IgD-negative memory B cell (primary cell): ENCODE measurements at regions not wholly inside any gene's neighbourhood (a gene's known extent, or its start where the extent isn't known, plus 50 kb on each side); places are given as distances from the start of the nearest gene placed in this dataset.

Source experiments
- H3K27ac Mint-ChIP-seq, 3 donors: one replicate each; pipeline ENCODE4 v1.8.0; 2020 to 2022; ENCODE audit warnings: mild to moderate bottlenecking in 3 of 3, mixed read lengths in 3 of 3, moderate library complexity in 1 of 3
- H3K27me3 Mint-ChIP-seq: one replicate; pipeline ENCODE4 v1.8.0; 2021; ENCODE audit warnings: mixed read lengths
- H3K36me3 Mint-ChIP-seq: one replicate; pipeline ENCODE4 v1.8.0; 2020; ENCODE audit warnings: mild to moderate bottlenecking, mixed read lengths
- H3K4me1 Mint-ChIP-seq, 3 donors: one replicate each; pipeline ENCODE4 v1.8.0; 2020 to 2022; ENCODE audit warnings: mixed read lengths in 3 of 3, mild to moderate bottlenecking in 1 of 3
- H3K4me3 Mint-ChIP-seq, 4 donors: one replicate each; pipeline ENCODE4 v1.8.0; 2020 to 2022; ENCODE audit warnings: mild to moderate bottlenecking in 4 of 4, mixed read lengths in 4 of 4, moderate library complexity in 3 of 4
- H3K9me3 Mint-ChIP-seq, 3 donors: one replicate each; pipeline ENCODE4 v1.8.0; 2020 to 2021; ENCODE audit warnings: mixed read lengths in 3 of 3, mild to moderate bottlenecking in 1 of 3

GRCh38 chr2:126781206-126781605 is 117.5 kb upstream of the TEX51 start:
- no peaks in the 10 kb centered on the region for H3K9me3 Mint-ChIP-seq
- H3K36me3 Mint-ChIP-seq: peaks cover 3% of the 10 kb centered on the region
- H3K4me3 Mint-ChIP-seq: no peak overlapping the region
- peaks cover 21% of the 10 kb centered on the region for H3K27me3 Mint-ChIP-seq
- no peak overlapping the region for H3K27ac Mint-ChIP-seq
- H3K4me1 Mint-ChIP-seq: peaks cover 2 to 3% (median 3%) of the 10 kb centered on the region in 3 donors

GRCh38 chr2:126781806-126782205 is 116.9 kb upstream of the TEX51 start:
- Mint-ChIP-seq H3K36me3 (peaks cover 3% of the 10 kb centered on the region), H3K27ac (peak overlapping the region in 1 of 3 donors; percentile 28), H3K4me1 (peaks cover 2 to 3% (median 3%) of the 10 kb centered on the region in 3 donors), H3K9me3 (no peaks in the 10 kb centered on the region), H3K27me3 (peaks cover 19% of the 10 kb centered on the region), H3K4me3 (no peak overlapping the region)

- no peak overlapping the region for H3K4me3 Mint-ChIP-seq
Observed at GRCh38 chr2:126782648-126783047, 116.0 kb upstream of the TEX51 start.

GRCh38 chr2:126783341-126783740 is 115.3 kb upstream of the TEX51 start:
- Mint-ChIP-seq H3K27ac (no peak overlapping the region), H3K4me1 (peaks cover 0 to 2% (median 0%) of the 10 kb centered on the region in 3 donors), H3K4me3 (no peak overlapping the region)

More at GRCh38 chr2:126782648-126783047, 116.0 kb upstream of the TEX51 start:
- H3K4me1 Mint-ChIP-seq: peaks cover 0 to 2% (median 0%) of the 10 kb centered on the region in 3 donors
- H3K9me3 Mint-ChIP-seq: no peaks in the 10 kb centered on the region
- peaks cover 15% of the 10 kb centered on the region for H3K27me3 Mint-ChIP-seq
- no peak overlapping the region for H3K27ac Mint-ChIP-seq
- H3K36me3 Mint-ChIP-seq: peaks cover 3% of the 10 kb centered on the region

GRCh38 chr2:126784045-126784444 is 114.6 kb upstream of the TEX51 start:
- H3K36me3 Mint-ChIP-seq: peaks cover 3% of the 10 kb centered on the region
- H3K27me3 Mint-ChIP-seq: peaks cover 13% of the 10 kb centered on the region
- H3K4me3 Mint-ChIP-seq: no peak overlapping the region
- no peak overlapping the region for H3K27ac Mint-ChIP-seq
- no peaks in the 10 kb centered on the region for H3K9me3 Mint-ChIP-seq
- peaks cover 0 to 2% (median 0%) of the 10 kb centered on the region in 3 donors for H3K4me1 Mint-ChIP-seq

More at GRCh38 chr2:126783341-126783740, 115.3 kb upstream of the TEX51 start:
- peaks cover 15% of the 10 kb centered on the region for H3K27me3 Mint-ChIP-seq
- H3K36me3 Mint-ChIP-seq: peaks cover 3% of the 10 kb centered on the region
- no peaks in the 10 kb centered on the region for H3K9me3 Mint-ChIP-seq

GRCh38 chr2:126784621-126785020 is 114.1 kb upstream of the TEX51 start:
- H3K27me3 Mint-ChIP-seq: peaks cover 13% of the 10 kb centered on the region
- no peaks in the 10 kb centered on the region for H3K9me3 Mint-ChIP-seq
- H3K27ac Mint-ChIP-seq: no peak overlapping the region
- H3K4me3 Mint-ChIP-seq: no peak overlapping the region
- H3K36me3 Mint-ChIP-seq: peaks cover 3% of the 10 kb centered on the region
- peaks cover 0 to 2% (median 0%) of the 10 kb centered on the region in 3 donors for H3K4me1 Mint-ChIP-seq

- H3K4me3 Mint-ChIP-seq: no peak overlapping the region
- H3K27ac Mint-ChIP-seq: no peak overlapping the region
- H3K27me3 Mint-ChIP-seq: peaks cover 8% of the 10 kb centered on the region
- peaks cover 0 to 2% (median 0%) of the 10 kb centered on the region in 3 donors for H3K4me1 Mint-ChIP-seq
- H3K36me3 Mint-ChIP-seq: peaks cover 3% of the 10 kb centered on the region
- H3K9me3 Mint-ChIP-seq: no peaks in the 10 kb centered on the region
Observed at GRCh38 chr2:126785236-126785635, 113.5 kb upstream of the TEX51 start.

GRCh38 chr2:126785862-126786261 is 112.8 kb upstream of the TEX51 start:
- peaks cover 3% of the 10 kb centered on the region for H3K36me3 Mint-ChIP-seq
- no peak overlapping the region for H3K27ac Mint-ChIP-seq
- H3K4me3 Mint-ChIP-seq: no peak overlapping the region
- H3K9me3 Mint-ChIP-seq: no peaks in the 10 kb centered on the region
- peaks cover 0 to 2% (median 0%) of the 10 kb centered on the region in 3 donors for H3K4me1 Mint-ChIP-seq
- peaks cover 8% of the 10 kb centered on the region for H3K27me3 Mint-ChIP-seq

GRCh38 chr2:126786765-126787164 is 111.9 kb upstream of the TEX51 start:
- Mint-ChIP-seq H3K9me3 (no peaks in the 10 kb centered on the region), H3K27ac (no peak overlapping the region), H3K4me3 (no peak overlapping the region), H3K27me3 (peaks cover 7% of the 10 kb centered on the region), H3K4me1 (peaks cover 0 to 1% (median 0%) of the 10 kb centered on the region in 3 donors), H3K36me3 (peaks cover 2% of the 10 kb centered on the region)

GRCh38 chr2:126787289-126787688 is 111.4 kb upstream of the TEX51 start:
- no peaks in the 10 kb centered on the region for H3K36me3 Mint-ChIP-seq
- H3K27me3 Mint-ChIP-seq: peaks cover 4% of the 10 kb centered on the region
- no peak overlapping the region for H3K27ac Mint-ChIP-seq

GRCh38 chr2:126788113-126788512 is 110.6 kb upstream of the TEX51 start:
- Mint-ChIP-seq H3K4me3 (no peak overlapping the region), H3K27me3 (peaks cover 3% of the 10 kb centered on the region), H3K9me3 (no peaks in the 10 kb centered on the region), H3K36me3 (no peaks in the 10 kb centered on the region), H3K4me1 (peaks cover 0 to 2% (median 0%) of the 10 kb centered on the region in 3 donors), H3K27ac (no peak overlapping the region)

More at GRCh38 chr2:126787289-126787688, 111.4 kb upstream of the TEX51 start:
- Mint-ChIP-seq H3K4me1 (no peaks in the 10 kb centered on the region), H3K4me3 (no peak overlapping the region), H3K9me3 (no peaks in the 10 kb centered on the region)

- no peaks in the 10 kb centered on the region for H3K36me3 Mint-ChIP-seq
- peaks cover 5% of the 10 kb centered on the region for H3K27me3 Mint-ChIP-seq
- H3K9me3 Mint-ChIP-seq: no peaks in the 10 kb centered on the region
- H3K4me3 Mint-ChIP-seq: no peak overlapping the region
- no peak overlapping the region for H3K27ac Mint-ChIP-seq
- H3K4me1 Mint-ChIP-seq: peaks cover 0 to 2% (median 0%) of the 10 kb centered on the region in 3 donors
Observed at GRCh38 chr2:126788652-126789051, 110.0 kb upstream of the TEX51 start.

GRCh38 chr2:126790987-126791780 is 107.5 kb upstream of the TEX51 start:
- no peak overlapping the region for H3K27ac Mint-ChIP-seq
- no peaks in the 10 kb centered on the region for H3K36me3 Mint-ChIP-seq
- peaks cover 0 to 2% (median 0%) of the 10 kb centered on the region in 3 donors for H3K4me1 Mint-ChIP-seq
- H3K27me3 Mint-ChIP-seq: peaks cover 5% of the 10 kb centered on the region
- no peaks in the 10 kb centered on the region for H3K9me3 Mint-ChIP-seq
- no peak overlapping the region for H3K4me3 Mint-ChIP-seq

- peaks cover 0 to 2% (median 1%) of the 10 kb centered on the region in 3 donors for H3K4me1 Mint-ChIP-seq
- peaks cover 5% of the 10 kb centered on the region for H3K27me3 Mint-ChIP-seq
- H3K4me3 Mint-ChIP-seq: no peak overlapping the region
- no peak overlapping the region for H3K27ac Mint-ChIP-seq
- H3K36me3 Mint-ChIP-seq: no peaks in the 10 kb centered on the region
- no peaks in the 10 kb centered on the region for H3K9me3 Mint-ChIP-seq
Observed at GRCh38 chr2:126792186-126792585, 106.5 kb upstream of the TEX51 start.

GRCh38 chr2:126792993-126793392 is 105.7 kb upstream of the TEX51 start:
- Mint-ChIP-seq H3K4me3 (no peak overlapping the region), H3K9me3 (no peaks in the 10 kb centered on the region), H3K4me1 (peaks cover 0 to 2% (median 1%) of the 10 kb centered on the region in 3 donors), H3K36me3 (no peaks in the 10 kb centered on the region), H3K27ac (no peak overlapping the region), H3K27me3 (peaks cover 5% of the 10 kb centered on the region)
